DND-41 (cell line): ENCODE measurements at regions not wholly inside any gene's neighbourhood (a gene's known extent, or its start where the extent isn't known, plus 50 kb on each side); places are given as distances from the start of the nearest gene placed in this dataset.

ENCODE experiments used
- EZH2 ChIP-seq: IDR thresholded peaks from 3 replicates; pipeline ENCODE4 v1.6.1; 2012; ENCODE audit warnings: borderline replicate concordance, low read depth, mild to moderate bottlenecking, moderate library complexity, low read length, inconsistent platforms; ENCODE audit not compliant: severe bottlenecking
- TF ChIP-seq, protein P1 (sequence below): IDR thresholded peaks from 2 replicates; pipeline ENCODE4 v1.5.1; 2012; ENCODE audit warnings: borderline replicate concordance, low read length, moderate library complexity, mild to moderate bottlenecking; ENCODE audit not compliant: poor library complexity, severe bottlenecking; ENCODE audit errors: extremely low read depth

GRCh38 chr15:62532367-62532766, 367.3 kb upstream of the C2CD4B start:
- TF ChIP-seq, protein P1, sequence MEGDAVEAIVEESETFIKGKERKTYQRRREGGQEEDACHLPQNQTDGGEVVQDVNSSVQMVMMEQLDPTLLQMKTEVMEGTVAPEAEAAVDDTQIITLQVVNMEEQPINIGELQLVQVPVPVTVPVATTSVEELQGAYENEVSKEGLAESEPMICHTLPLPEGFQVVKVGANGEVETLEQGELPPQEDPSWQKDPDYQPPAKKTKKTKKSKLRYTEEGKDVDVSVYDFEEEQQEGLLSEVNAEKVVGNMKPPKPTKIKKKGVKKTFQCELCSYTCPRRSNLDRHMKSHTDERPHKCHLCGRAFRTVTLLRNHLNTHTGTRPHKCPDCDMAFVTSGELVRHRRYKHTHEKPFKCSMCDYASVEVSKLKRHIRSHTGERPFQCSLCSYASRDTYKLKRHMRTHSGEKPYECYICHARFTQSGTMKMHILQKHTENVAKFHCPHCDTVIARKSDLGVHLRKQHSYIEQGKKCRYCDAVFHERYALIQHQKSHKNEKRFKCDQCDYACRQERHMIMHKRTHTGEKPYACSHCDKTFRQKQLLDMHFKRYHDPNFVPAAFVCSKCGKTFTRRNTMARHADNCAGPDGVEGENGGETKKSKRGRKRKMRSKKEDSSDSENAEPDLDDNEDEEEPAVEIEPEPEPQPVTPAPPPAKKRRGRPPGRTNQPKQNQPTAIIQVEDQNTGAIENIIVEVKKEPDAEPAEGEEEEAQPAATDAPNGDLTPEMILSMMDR: no peak
- TF ChIP-seq EZH2: no peak
